GM19035 (cell line): ENCODE measurements at regions not wholly inside any gene's neighbourhood (a gene's known extent, or its start where the extent isn't known, plus 50 kb on each side); places are given as distances from the start of the nearest gene placed in this dataset.
"Not testable (repeated sequence)": the region's sequence is repeated elsewhere in the genome, so short reads cannot be mapped to it uniquely, and the experiment has no call there.

Experiments
- ATAC-seq: cut with Tn5 transposase; IDR thresholded peaks from one replicate; pipeline ENCODE4 v1.9.1; 2021; ENCODE audit not compliant: unreplicated experiment

- ATAC-seq: not testable (repeated sequence)
Measured at GRCh38 chr4:104002318-104002717, 282.5 kb upstream of the TACR3 start.

GRCh38 chr4:103998756-103999155 lies 279.0 kb upstream of the TACR3 start:
- no peak for ATAC-seq

- no peak for ATAC-seq
Measured at GRCh38 chr4:103996637-103997036, 276.9 kb upstream of the TACR3 start.

- ATAC-seq: no peak
Measured at GRCh38 chr4:103996064-103996463, 276.3 kb upstream of the TACR3 start.

- ATAC-seq: no peak
Measured at GRCh38 chr4:103994059-103994458, 274.3 kb upstream of the TACR3 start.

- ATAC-seq: no peak
Measured at GRCh38 chr4:103982454-103982853, 262.7 kb upstream of the TACR3 start.

- no peak for ATAC-seq
Measured at GRCh38 chr4:103948244-103949018, 228.6 kb upstream of the TACR3 start.

GRCh38 chr4:103947617-103948016 lies 227.8 kb upstream of the TACR3 start:
- no peak for ATAC-seq

GRCh38 chr4:103946621-103947268 lies 227.0 kb upstream of the TACR3 start:
- ATAC-seq: not testable (repeated sequence)

GRCh38 chr4:103938488-103938887 lies 218.7 kb upstream of the TACR3 start:
- no peak for ATAC-seq

- no peak for ATAC-seq
Measured at GRCh38 chr4:103936653-103937145, 216.9 kb upstream of the TACR3 start.

GRCh38 chr4:103934178-103934789 lies 214.5 kb upstream of the TACR3 start:
- peak; percentile 89 for ATAC-seq

- no peak for ATAC-seq
Measured at GRCh38 chr4:103928370-103928769, 208.6 kb upstream of the TACR3 start.

- ATAC-seq: no peak
Measured at GRCh38 chr4:103923551-103923950, 203.8 kb upstream of the TACR3 start.

GRCh38 chr4:103918214-103918613 lies 198.4 kb upstream of the TACR3 start:
- no peak for ATAC-seq

GRCh38 chr4:103915224-103915869 lies 195.6 kb upstream of the TACR3 start:
- ATAC-seq: peak; percentile 97

GRCh38 chr4:103907414-103907813 lies 187.6 kb upstream of the TACR3 start:
- ATAC-seq: no peak

- ATAC-seq: no peak
Measured at GRCh38 chr4:103904123-103904522, 184.3 kb upstream of the TACR3 start.

- no peak for ATAC-seq
Measured at GRCh38 chr4:103902730-103903129, 182.9 kb upstream of the TACR3 start.

- no peak for ATAC-seq
Measured at GRCh38 chr4:103895876-103896465, 176.2 kb upstream of the TACR3 start.

- ATAC-seq: no peak
Measured at GRCh38 chr4:103892586-103892985, 172.8 kb upstream of the TACR3 start.
